ENCODE measurements at regions not wholly inside any gene's neighbourhood (a gene's known extent, or its start where the extent isn't known, plus 50 kb on each side); places are given as distances from the start of the nearest gene placed in this dataset.
"Not testable (repeated sequence)": the region's sequence is repeated elsewhere in the genome, so short reads cannot be mapped to it uniquely, and the experiment has no call there.

DNA sequence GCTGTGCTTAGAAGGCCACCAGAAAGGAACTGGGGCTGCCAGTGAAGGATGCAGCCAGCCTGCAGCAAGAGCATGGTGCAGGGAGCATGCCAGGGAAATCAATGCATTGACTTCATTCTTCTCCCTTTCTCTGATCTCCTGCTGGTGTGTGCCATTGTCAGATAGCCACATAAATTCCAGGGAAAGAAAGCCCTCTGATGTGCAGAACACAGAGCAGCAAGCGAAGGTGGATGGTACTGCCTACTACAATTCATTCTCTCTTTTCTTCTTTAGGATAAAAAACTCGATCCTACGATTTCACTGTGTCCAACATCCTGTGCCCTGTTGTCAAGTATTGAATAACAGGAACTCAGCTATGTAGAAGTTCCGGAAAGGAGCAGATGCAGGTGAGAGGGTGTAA is 446.7 kb upstream of the TMEM132C start:
- DNase-seq (ENCODE audit: low read depth in 6 of 9, low spot score in 9 of 9): no peak
- Histone ChIP-seq H3K27ac (ENCODE audit: low read depth in 1 of 2, low read length in 1 of 2) (no peak overlapping the region), H3K4me3 (ENCODE audit: low read length in 2 of 2) (no peak overlapping the region), H3K9me3 (ENCODE audit: control insufficient read depth in 2 of 2, insufficient read depth in 1 of 2, low read length in 1 of 2) (no peaks in the 10 kb centered on the region), H3K27me3 (ENCODE audit: control insufficient read depth in 2 of 2, insufficient read depth in 1 of 2, low read length in 1 of 2) (no peaks in the 10 kb centered on the region), H3K4me1 (ENCODE audit: control insufficient read depth in 2 of 2, insufficient read depth in 2 of 2, low read length in 2 of 2) (no peaks in the 10 kb centered on the region), H3K36me3 (ENCODE audit: control insufficient read depth in 2 of 2, insufficient read depth in 2 of 2, low read length in 1 of 2) (no peaks in the 10 kb centered on the region)
- 78% methylated on average over 4 of the region's 4 CpGs for WGBS

- H3K4me1 ChIP-seq (ENCODE audit: control insufficient read depth in 2 of 2, insufficient read depth in 2 of 2, low read length in 2 of 2): no peaks in the 10 kb centered on the region
- no peak overlapping the region for H3K27ac ChIP-seq (ENCODE audit: low read depth in 1 of 2, low read length in 1 of 2)
- WGBS: 90% methylated on average over 7 of the region's 7 CpGs
- no peak for DNase-seq (ENCODE audit: low read depth in 6 of 9, low spot score in 9 of 9)
- peaks cover 0 to 2% of the 10 kb centered on the region in 2 donors for H3K9me3 ChIP-seq (ENCODE audit: control insufficient read depth in 2 of 2, insufficient read depth in 1 of 2, low read length in 1 of 2)
- no peaks in the 10 kb centered on the region for H3K36me3 ChIP-seq (ENCODE audit: control insufficient read depth in 2 of 2, insufficient read depth in 2 of 2, low read length in 1 of 2)
- H3K4me3 ChIP-seq (ENCODE audit: low read length in 2 of 2): no peak overlapping the region
- no peaks in the 10 kb centered on the region for H3K27me3 ChIP-seq (ENCODE audit: control insufficient read depth in 2 of 2, insufficient read depth in 1 of 2, low read length in 1 of 2)
Measured at GRCh38 chr12:127820846-127821245, 446.1 kb upstream of the TMEM132C start.

GRCh38 chr12:127822809-127823411 is 444.1 kb upstream of the TMEM132C start:
- Histone ChIP-seq H3K27ac (ENCODE audit: low read depth in 1 of 2, low read length in 1 of 2) (no peak overlapping the region), H3K4me1 (ENCODE audit: control insufficient read depth in 2 of 2, insufficient read depth in 2 of 2, low read length in 2 of 2) (no peaks in the 10 kb centered on the region), H3K36me3 (ENCODE audit: control insufficient read depth in 2 of 2, insufficient read depth in 2 of 2, low read length in 1 of 2) (no peaks in the 10 kb centered on the region), H3K27me3 (ENCODE audit: control insufficient read depth in 2 of 2, insufficient read depth in 1 of 2, low read length in 1 of 2) (no peaks in the 10 kb centered on the region), H3K9me3 (ENCODE audit: control insufficient read depth in 2 of 2, insufficient read depth in 1 of 2, low read length in 1 of 2) (peaks cover 0 to 9% of the 10 kb centered on the region in 2 donors), H3K4me3 (ENCODE audit: low read length in 2 of 2) (no peak overlapping the region)
- 75% methylated on average over 6 of the region's 6 CpGs for whole genome bisulfite sequencing
- DNase-seq (ENCODE audit: low read depth in 6 of 9, low spot score in 9 of 9): no peak

DNA sequence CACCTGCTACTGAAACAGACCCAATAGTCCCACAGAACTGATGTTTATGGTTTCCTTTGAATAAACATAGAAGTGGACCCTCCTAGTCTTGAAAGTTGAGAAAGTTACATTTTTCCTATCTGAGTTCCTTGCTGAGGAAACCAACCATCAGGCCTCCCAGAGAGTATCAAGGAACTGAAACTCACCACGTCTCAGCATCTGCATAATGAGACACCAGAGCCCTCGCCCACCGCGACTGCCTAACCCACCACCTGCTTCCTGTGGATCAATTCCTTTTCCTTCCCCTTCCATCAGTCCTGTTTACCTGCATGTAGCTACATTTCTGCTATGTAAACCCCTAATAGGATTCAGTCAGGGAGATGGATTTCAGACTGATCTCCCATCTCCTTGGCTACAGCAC is 443.2 kb upstream of the TMEM132C start:
- H3K27me3 ChIP-seq (ENCODE audit: control insufficient read depth in 2 of 2, insufficient read depth in 1 of 2, low read length in 1 of 2): no peaks in the 10 kb centered on the region
- no peaks in the 10 kb centered on the region for H3K4me1 ChIP-seq (ENCODE audit: control insufficient read depth in 2 of 2, insufficient read depth in 2 of 2, low read length in 2 of 2)
- WGBS: 15% methylated on average over 4 of the region's 4 CpGs
- no peak for DNase-seq (ENCODE audit: low read depth in 6 of 9, low spot score in 9 of 9)
- no peak overlapping the region for H3K27ac ChIP-seq (ENCODE audit: low read depth in 1 of 2, low read length in 1 of 2)
- peaks cover 0 to 9% of the 10 kb centered on the region in 2 donors for H3K9me3 ChIP-seq (ENCODE audit: control insufficient read depth in 2 of 2, insufficient read depth in 1 of 2, low read length in 1 of 2)
- H3K4me3 ChIP-seq (ENCODE audit: low read length in 2 of 2): no peak overlapping the region
- no peaks in the 10 kb centered on the region for H3K36me3 ChIP-seq (ENCODE audit: control insufficient read depth in 2 of 2, insufficient read depth in 2 of 2, low read length in 1 of 2)

GRCh38 chr12:127829281-127830064 is 437.5 kb upstream of the TMEM132C start:
- Histone ChIP-seq H3K4me3 (ENCODE audit: low read length in 2 of 2) (no peak overlapping the region), H3K27ac (ENCODE audit: low read depth in 1 of 2, low read length in 1 of 2) (no peak overlapping the region), H3K36me3 (ENCODE audit: control insufficient read depth in 2 of 2, insufficient read depth in 2 of 2, low read length in 1 of 2) (no peaks in the 10 kb centered on the region), H3K27me3 (ENCODE audit: control insufficient read depth in 2 of 2, insufficient read depth in 1 of 2, low read length in 1 of 2) (no peaks in the 10 kb centered on the region), H3K9me3 (ENCODE audit: control insufficient read depth in 2 of 2, insufficient read depth in 1 of 2, low read length in 1 of 2) (peaks cover 0 to 14% of the 10 kb centered on the region in 2 donors), H3K4me1 (ENCODE audit: control insufficient read depth in 2 of 2, insufficient read depth in 2 of 2, low read length in 2 of 2) (no peaks in the 10 kb centered on the region)
- 83% methylated on average over 5 of the region's 5 CpGs for WGBS
- DNase-seq (ENCODE audit: low read depth in 6 of 9, low spot score in 9 of 9): no peak

GRCh38 chr12:127830065-127830460 is 436.9 kb upstream of the TMEM132C start:
- H3K9me3 ChIP-seq (ENCODE audit: control insufficient read depth in 2 of 2, insufficient read depth in 1 of 2, low read length in 1 of 2): peaks cover 0 to 14% of the 10 kb centered on the region in 2 donors
- H3K4me3 ChIP-seq (ENCODE audit: low read length in 2 of 2): no peak overlapping the region
- H3K27me3 ChIP-seq (ENCODE audit: control insufficient read depth in 2 of 2, insufficient read depth in 1 of 2, low read length in 1 of 2): no peaks in the 10 kb centered on the region
- WGBS: 78% methylated on average over 2 of the region's 2 CpGs
- no peaks in the 10 kb centered on the region for H3K4me1 ChIP-seq (ENCODE audit: control insufficient read depth in 2 of 2, insufficient read depth in 2 of 2, low read length in 2 of 2)
- H3K36me3 ChIP-seq (ENCODE audit: control insufficient read depth in 2 of 2, insufficient read depth in 2 of 2, low read length in 1 of 2): no peaks in the 10 kb centered on the region
- DNase-seq (ENCODE audit: low read depth in 6 of 9, low spot score in 9 of 9): no peak
- H3K27ac ChIP-seq (ENCODE audit: low read depth in 1 of 2, low read length in 1 of 2): no peak overlapping the region

- no peaks in the 10 kb centered on the region for H3K36me3 ChIP-seq (ENCODE audit: control insufficient read depth in 2 of 2, insufficient read depth in 2 of 2, low read length in 1 of 2)
- no peak for DNase-seq (ENCODE audit: low read depth in 6 of 9, low spot score in 9 of 9)
- H3K27ac ChIP-seq (ENCODE audit: low read depth in 1 of 2, low read length in 1 of 2): no peak overlapping the region
- H3K27me3 ChIP-seq (ENCODE audit: control insufficient read depth in 2 of 2, insufficient read depth in 1 of 2, low read length in 1 of 2): no peaks in the 10 kb centered on the region
- no peak overlapping the region for H3K4me3 ChIP-seq (ENCODE audit: low read length in 2 of 2)
- H3K4me1 ChIP-seq (ENCODE audit: control insufficient read depth in 2 of 2, insufficient read depth in 2 of 2, low read length in 2 of 2): no peaks in the 10 kb centered on the region
- peaks cover 0 to 14% of the 10 kb centered on the region in 2 donors for H3K9me3 ChIP-seq (ENCODE audit: control insufficient read depth in 2 of 2, insufficient read depth in 1 of 2, low read length in 1 of 2)
- WGBS: 92% methylated on average over 3 of the region's 3 CpGs
Measured at GRCh38 chr12:127830730-127831129, 436.2 kb upstream of the TMEM132C start.

GRCh38 chr12:127832172-127832571 is 434.8 kb upstream of the TMEM132C start:
- H3K4me3 ChIP-seq (ENCODE audit: low read length in 2 of 2): no peak overlapping the region
- H3K27me3 ChIP-seq (ENCODE audit: control insufficient read depth in 2 of 2, insufficient read depth in 1 of 2, low read length in 1 of 2): no peaks in the 10 kb centered on the region
- no peaks in the 10 kb centered on the region for H3K36me3 ChIP-seq (ENCODE audit: control insufficient read depth in 2 of 2, insufficient read depth in 2 of 2, low read length in 1 of 2)
- no peak overlapping the region for H3K27ac ChIP-seq (ENCODE audit: low read depth in 1 of 2, low read length in 1 of 2)
- no peaks in the 10 kb centered on the region for H3K4me1 ChIP-seq (ENCODE audit: control insufficient read depth in 2 of 2, insufficient read depth in 2 of 2, low read length in 2 of 2)
- H3K9me3 ChIP-seq (ENCODE audit: control insufficient read depth in 2 of 2, insufficient read depth in 1 of 2, low read length in 1 of 2): peaks cover 0 to 6% of the 10 kb centered on the region in 2 donors
- no peak for DNase-seq (ENCODE audit: low read depth in 6 of 9, low spot score in 9 of 9)
- 96% methylated on average over 3 of the region's 3 CpGs for WGBS

- H3K4me1 ChIP-seq (ENCODE audit: control insufficient read depth in 2 of 2, insufficient read depth in 2 of 2, low read length in 2 of 2); H3K27me3 ChIP-seq (ENCODE audit: control insufficient read depth in 2 of 2, insufficient read depth in 1 of 2, low read length in 1 of 2); DNase-seq (ENCODE audit: low read depth in 6 of 9, low spot score in 9 of 9); H3K36me3 ChIP-seq (ENCODE audit: control insufficient read depth in 2 of 2, insufficient read depth in 2 of 2, low read length in 1 of 2); H3K4me3 ChIP-seq (ENCODE audit: low read length in 2 of 2); H3K27ac ChIP-seq (ENCODE audit: low read depth in 1 of 2, low read length in 1 of 2): not testable (repeated sequence)
- peaks cover 0 to 13% of the 10 kb centered on the region in 2 donors for H3K9me3 ChIP-seq (ENCODE audit: control insufficient read depth in 2 of 2, insufficient read depth in 1 of 2, low read length in 1 of 2)
- 72% methylated on average over 4 of the region's 4 CpGs for WGBS
Measured at GRCh38 chr12:127836802-127837201, 430.2 kb upstream of the TMEM132C start.
